Neural cell (in vitro differentiated cells): ENCODE measurements at regions not wholly inside any gene's neighbourhood (a gene's known extent, or its start where the extent isn't known, plus 50 kb on each side); places are given as distances from the start of the nearest gene placed in this dataset.

Source experiments
- H2AFZ ChIP-seq: fragments of 200-600, 300-800 bp; sonication (generic), shearing (Covaris generic); 2 replicates; pipeline ENCODE4 v1.6.0; 2014; ENCODE audit warnings: low read depth, mild to moderate bottlenecking, antibody characterized with exemption, low read length, moderate library complexity
- H3F3A ChIP-seq: fragments of 200-600 bp; shearing (Covaris generic); 2 replicates; pipeline ENCODE4 v1.6.1; 2016; ENCODE audit warnings: mild to moderate bottlenecking, moderate library complexity, mixed read lengths, antibody characterized with exemption, low read length; ENCODE audit not compliant: insufficient read depth, poor library complexity, severe bottlenecking
- H3K27ac ChIP-seq: fragments of 200-600, 300-800 bp; sonication (generic), shearing (Covaris generic); 2 replicates; pipeline ENCODE4 v1.5.1; 2014; ENCODE audit warnings: mild to moderate bottlenecking, low read length, moderate library complexity
- H3K27me3 ChIP-seq: fragments of 300-800, 200-600 bp; sonication (generic), shearing (Covaris generic); 2 replicates; pipeline ENCODE4 v1.6.0; 2014; ENCODE audit warnings: mild to moderate bottlenecking, low read depth, low read length, moderate library complexity; ENCODE audit not compliant: insufficient read depth
- H3K36me3 ChIP-seq: fragments of 300-800, 200-600 bp; sonication (generic), shearing (Covaris generic); 2 replicates; pipeline ENCODE4 v1.5.1; 2014; ENCODE audit warnings: mild to moderate bottlenecking, antibody characterized with exemption, low read length, moderate library complexity; ENCODE audit not compliant: insufficient read depth
- H3K4me2 ChIP-seq: fragments of 300-800, 200-600 bp; sonication (generic), shearing (Covaris generic); 2 replicates; pipeline ENCODE4 v1.6.0; 2014; ENCODE audit warnings: mild to moderate bottlenecking, low read length
- H3K4me3 ChIP-seq: fragments of 300-800, 200-600 bp; sonication (generic), shearing (Covaris generic); 2 replicates; pipeline ENCODE4 v1.5.1; 2014; ENCODE audit warnings: mild to moderate bottlenecking, low read length, moderate library complexity
- H3K79me2 ChIP-seq: fragments of 200-600 bp; shearing (Covaris generic); replicated peaks from 2 replicates; pipeline ENCODE4 v1.6.0; 2014; ENCODE audit warnings: mild to moderate bottlenecking, low read length, moderate library complexity; ENCODE audit not compliant: insufficient read depth
- H3K9ac ChIP-seq: fragments of 300-800, 200-600 bp; sonication (generic), shearing (Covaris generic); 2 replicates; pipeline ENCODE4 v1.6.1; 2016; ENCODE audit warnings: mild to moderate bottlenecking, low read length, mixed read lengths
- H3K9me2 ChIP-seq: fragments of 200-600 bp; shearing (Covaris generic); 2 replicates; pipeline ENCODE4 v1.6.1; 2016; ENCODE audit warnings: mild to moderate bottlenecking, low read length, mixed read lengths; ENCODE audit not compliant: insufficient read depth
- H3K9me3 ChIP-seq: fragments of 200-600, 300-800 bp; sonication (generic), shearing (Covaris generic); 2 replicates; pipeline ENCODE4 v1.6.1; 2016; ENCODE audit warnings: mild to moderate bottlenecking, mixed run types, low read length, moderate library complexity, mixed read lengths
- H4K20me1 ChIP-seq: fragments of 200-600 bp; shearing (Covaris generic); 2 replicates; pipeline ENCODE4 v1.6.1; 2016; ENCODE audit warnings: mild to moderate bottlenecking, mixed run types; ENCODE audit not compliant: insufficient read depth
- EP300 ChIP-seq: fragments of 450-650 bp; conservative IDR thresholded peaks from 2 replicates; pipeline ENCODE4 v1.6.1; 2014; ENCODE audit warnings: antibody characterized with exemption, mild to moderate bottlenecking, moderate library complexity; ENCODE audit not compliant: poor library complexity, severe bottlenecking
- EZH2 ChIP-seq: fragments of 200-600, 300-800 bp; shearing (Covaris generic), sonication (generic); IDR thresholded peaks from 2 replicates; pipeline ENCODE4 v1.6.1; 2014; ENCODE audit warnings: antibody characterized with exemption, low read length, borderline replicate concordance, mild to moderate bottlenecking; ENCODE audit not compliant: insufficient read depth, poor library complexity, severe bottlenecking
- MXI1 ChIP-seq: fragments of 450-650 bp; conservative IDR thresholded peaks from 2 replicates; pipeline ENCODE4 v1.6.1; 2014; ENCODE audit warnings: antibody characterized with exemption, mild to moderate bottlenecking; ENCODE audit not compliant: poor library complexity, severe bottlenecking
- POLR2AphosphoS5 ChIP-seq: IDR thresholded peaks from 2 replicates; pipeline ENCODE4 v1.6.1; 2012
- RAD21 ChIP-seq: fragments of 450-650 bp; conservative IDR thresholded peaks from 2 replicates; pipeline ENCODE4 v1.6.1; 2014; ENCODE audit warnings: antibody characterized with exemption, mild to moderate bottlenecking, moderate library complexity
- SMC3 ChIP-seq: fragments of 450-650 bp; conservative IDR thresholded peaks from 2 replicates; pipeline ENCODE4 v1.6.1; 2014; ENCODE audit warnings: antibody characterized with exemption, mild to moderate bottlenecking, moderate library complexity; ENCODE audit not compliant: poor library complexity
- TAF1 ChIP-seq: IDR thresholded peaks from 2 replicates; pipeline ENCODE4 v1.6.1; 2012; ENCODE audit warnings: low read depth
- TF ChIP-seq, protein P1 (sequence below): fragments of 450-650 bp; IDR thresholded peaks from 2 replicates; pipeline ENCODE4 v1.5.1; 2014; ENCODE audit warnings: antibody characterized with exemption, mild to moderate bottlenecking, moderate library complexity; ENCODE audit not compliant: poor library complexity, severe bottlenecking
- TF ChIP-seq, protein P2 (sequence below): IDR thresholded peaks from 2 replicates; pipeline ENCODE4 v1.6.1; 2012; ENCODE audit warnings: borderline replicate concordance

DNA sequence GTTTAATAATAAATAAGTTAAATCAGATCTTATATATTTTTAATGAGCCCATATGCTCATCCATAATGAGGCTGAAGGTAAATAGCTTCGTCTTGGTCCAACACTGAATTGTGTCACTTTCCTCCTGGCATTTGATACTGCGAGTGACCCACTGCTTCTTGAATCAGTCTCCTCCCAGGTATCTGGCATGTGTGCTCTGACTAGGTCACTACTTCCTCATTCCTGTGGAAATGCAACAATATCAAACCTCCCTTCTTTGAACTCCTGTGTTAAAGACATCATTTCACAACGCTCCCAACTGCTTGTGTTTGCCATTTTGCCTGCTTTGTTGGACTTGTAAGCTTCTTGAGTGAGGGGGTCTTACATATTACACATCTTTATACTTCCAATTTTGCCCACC lies 157.7 kb downstream of the SLC24A2 start:
- no peak overlapping the region for H3K4me2 ChIP-seq
- no peak overlapping the region for H3K4me3 ChIP-seq
- H3K9me2 ChIP-seq = no peaks in the 10 kb centered on the region
- no peak for TF ChIP-seq RAD21
- TF ChIP-seq TAF1 = no peak
- TF ChIP-seq EZH2 = no peak
- TF ChIP-seq EP300 = no peak
- TF ChIP-seq, protein P1, sequence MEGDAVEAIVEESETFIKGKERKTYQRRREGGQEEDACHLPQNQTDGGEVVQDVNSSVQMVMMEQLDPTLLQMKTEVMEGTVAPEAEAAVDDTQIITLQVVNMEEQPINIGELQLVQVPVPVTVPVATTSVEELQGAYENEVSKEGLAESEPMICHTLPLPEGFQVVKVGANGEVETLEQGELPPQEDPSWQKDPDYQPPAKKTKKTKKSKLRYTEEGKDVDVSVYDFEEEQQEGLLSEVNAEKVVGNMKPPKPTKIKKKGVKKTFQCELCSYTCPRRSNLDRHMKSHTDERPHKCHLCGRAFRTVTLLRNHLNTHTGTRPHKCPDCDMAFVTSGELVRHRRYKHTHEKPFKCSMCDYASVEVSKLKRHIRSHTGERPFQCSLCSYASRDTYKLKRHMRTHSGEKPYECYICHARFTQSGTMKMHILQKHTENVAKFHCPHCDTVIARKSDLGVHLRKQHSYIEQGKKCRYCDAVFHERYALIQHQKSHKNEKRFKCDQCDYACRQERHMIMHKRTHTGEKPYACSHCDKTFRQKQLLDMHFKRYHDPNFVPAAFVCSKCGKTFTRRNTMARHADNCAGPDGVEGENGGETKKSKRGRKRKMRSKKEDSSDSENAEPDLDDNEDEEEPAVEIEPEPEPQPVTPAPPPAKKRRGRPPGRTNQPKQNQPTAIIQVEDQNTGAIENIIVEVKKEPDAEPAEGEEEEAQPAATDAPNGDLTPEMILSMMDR = no peak
- TF ChIP-seq, protein P2, sequence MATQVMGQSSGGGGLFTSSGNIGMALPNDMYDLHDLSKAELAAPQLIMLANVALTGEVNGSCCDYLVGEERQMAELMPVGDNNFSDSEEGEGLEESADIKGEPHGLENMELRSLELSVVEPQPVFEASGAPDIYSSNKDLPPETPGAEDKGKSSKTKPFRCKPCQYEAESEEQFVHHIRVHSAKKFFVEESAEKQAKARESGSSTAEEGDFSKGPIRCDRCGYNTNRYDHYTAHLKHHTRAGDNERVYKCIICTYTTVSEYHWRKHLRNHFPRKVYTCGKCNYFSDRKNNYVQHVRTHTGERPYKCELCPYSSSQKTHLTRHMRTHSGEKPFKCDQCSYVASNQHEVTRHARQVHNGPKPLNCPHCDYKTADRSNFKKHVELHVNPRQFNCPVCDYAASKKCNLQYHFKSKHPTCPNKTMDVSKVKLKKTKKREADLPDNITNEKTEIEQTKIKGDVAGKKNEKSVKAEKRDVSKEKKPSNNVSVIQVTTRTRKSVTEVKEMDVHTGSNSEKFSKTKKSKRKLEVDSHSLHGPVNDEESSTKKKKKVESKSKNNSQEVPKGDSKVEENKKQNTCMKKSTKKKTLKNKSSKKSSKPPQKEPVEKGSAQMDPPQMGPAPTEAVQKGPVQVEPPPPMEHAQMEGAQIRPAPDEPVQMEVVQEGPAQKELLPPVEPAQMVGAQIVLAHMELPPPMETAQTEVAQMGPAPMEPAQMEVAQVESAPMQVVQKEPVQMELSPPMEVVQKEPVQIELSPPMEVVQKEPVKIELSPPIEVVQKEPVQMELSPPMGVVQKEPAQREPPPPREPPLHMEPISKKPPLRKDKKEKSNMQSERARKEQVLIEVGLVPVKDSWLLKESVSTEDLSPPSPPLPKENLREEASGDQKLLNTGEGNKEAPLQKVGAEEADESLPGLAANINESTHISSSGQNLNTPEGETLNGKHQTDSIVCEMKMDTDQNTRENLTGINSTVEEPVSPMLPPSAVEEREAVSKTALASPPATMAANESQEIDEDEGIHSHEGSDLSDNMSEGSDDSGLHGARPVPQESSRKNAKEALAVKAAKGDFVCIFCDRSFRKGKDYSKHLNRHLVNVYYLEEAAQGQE = no peak
- TF ChIP-seq SMC3 = no peak
- TF ChIP-seq MXI1 = no peak
- H3K9ac ChIP-seq = no peak overlapping the region
- H3F3A ChIP-seq = no peaks in the 10 kb centered on the region
- no peak overlapping the region for H3K27ac ChIP-seq
- H3K27me3 ChIP-seq = no peaks in the 10 kb centered on the region
- H2AFZ ChIP-seq = no peak overlapping the region
- H4K20me1 ChIP-seq = no peaks in the 10 kb centered on the region
- H3K9me3 ChIP-seq = no peaks in the 10 kb centered on the region
- H3K36me3 ChIP-seq = no peaks in the 10 kb centered on the region
- H3K79me2 ChIP-seq = no peaks in the 10 kb centered on the region

DNA sequence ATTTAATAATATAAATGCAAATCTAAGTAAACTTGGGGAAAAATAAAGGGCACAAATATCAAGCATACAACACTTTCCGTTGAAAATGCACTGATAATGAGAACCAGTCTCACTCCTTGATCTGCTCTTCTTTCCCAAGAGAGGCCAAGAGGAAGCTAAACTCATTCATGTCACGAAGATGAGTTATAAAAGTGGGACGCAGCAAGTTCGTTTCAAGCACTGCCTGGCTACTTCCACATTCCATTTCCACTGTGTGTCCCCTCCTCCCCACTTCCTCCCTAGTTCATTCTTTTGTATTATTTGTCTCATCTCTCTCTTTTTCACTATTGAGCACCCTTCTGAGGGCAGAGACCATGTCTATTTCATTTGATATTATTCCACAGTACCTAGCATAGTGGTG lies 158.1 kb downstream of the SLC24A2 start:
- no peak overlapping the region for H3K27ac ChIP-seq
- no peak overlapping the region for H3K4me2 ChIP-seq
- H3K27me3 ChIP-seq = no peaks in the 10 kb centered on the region
- H2AFZ ChIP-seq = no peak overlapping the region
- no peaks in the 10 kb centered on the region for H3K36me3 ChIP-seq
- no peak overlapping the region for H3K4me3 ChIP-seq
- no peak overlapping the region for H3K9ac ChIP-seq
- H3K9me3 ChIP-seq = no peaks in the 10 kb centered on the region
- no peaks in the 10 kb centered on the region for H3K9me2 ChIP-seq
- TF ChIP-seq SMC3 = no peak
- TF ChIP-seq EP300 = no peak
- TF ChIP-seq, protein P1 = no peak
- TF ChIP-seq POLR2AphosphoS5 = no peak
- TF ChIP-seq EZH2 = no peak
- no peak for TF ChIP-seq RAD21
- TF ChIP-seq TAF1 = no peak
- TF ChIP-seq, protein P2 = no peak
- no peak for TF ChIP-seq MXI1
- H3F3A ChIP-seq = no peaks in the 10 kb centered on the region
- H3K79me2 ChIP-seq = no peaks in the 10 kb centered on the region
- no peaks in the 10 kb centered on the region for H4K20me1 ChIP-seq
